ENCODE measurements at regions not wholly inside any gene's neighbourhood (a gene's known extent, or its start where the extent isn't known, plus 50 kb on each side); places are given as distances from the start of the nearest gene placed in this dataset.

DNA sequence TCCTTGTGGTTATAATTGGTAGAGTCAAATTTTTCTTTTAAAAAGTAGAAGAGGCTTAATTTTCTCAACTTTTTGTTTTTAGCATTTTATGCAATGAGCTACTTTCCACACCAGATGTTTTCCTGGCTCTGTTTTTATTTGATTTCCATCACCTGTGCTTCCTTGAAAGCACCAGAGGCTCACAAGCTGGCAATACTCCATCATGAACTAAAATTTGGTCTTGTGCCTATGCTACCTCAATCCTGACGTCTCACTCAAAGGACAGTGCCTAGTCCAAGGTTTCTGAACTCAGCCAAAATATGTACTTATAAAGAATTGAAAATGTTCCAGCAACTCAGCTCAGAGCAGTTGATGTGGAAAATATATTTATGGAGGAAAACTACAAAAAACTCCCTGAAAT lies 914.0 kb upstream of the PRKX start:
- TF ChIP-seq MYC (IDR thresholded peaks at IDR 0.05; ENCODE audit: insufficient read depth, insufficient read length, insufficient replicate concordance, low read length, severe bottlenecking) (no peak), ZNF24 (IDR thresholded peaks at IDR 0.05) (no peak), WRNIP1 (IDR thresholded peaks at IDR 0.05; ENCODE audit: borderline replicate concordance, low read depth, low read length) (no peak), ZBTB33 (IDR thresholded peaks at IDR 0.05) (no peak), POLR2A (IDR thresholded peaks at IDR 0.05; ENCODE audit: low read depth, low read length) (no peak), CREM (IDR thresholded peaks at IDR 0.05; ENCODE audit: low read depth) (no peak)
- SMC1A ChIA-PET (ENCODE audit: uncharacterized antibody, unreplicated experiment): no interaction called here
- RAD21 ChIA-PET (ENCODE audit: unreplicated experiment): no interaction called here
- Histone ChIP-seq H3K27ac (ENCODE audit: control insufficient read depth, insufficient read depth) (no peak overlapping the region), H3K9me3 (replicated peaks; ENCODE audit: control insufficient read depth, insufficient read depth, low read length) (no peaks in the 10 kb centered on the region), H3K4me2 (ENCODE audit: control insufficient read depth, insufficient read depth) (no peak overlapping the region), H2AFZ (ENCODE audit: control insufficient read depth, low read depth, low read length) (no peak overlapping the region), H3K4me1 (ENCODE audit: control insufficient read depth, insufficient read depth, low read length) (no peaks in the 10 kb centered on the region), H4K20me1 (ENCODE audit: control insufficient read depth, insufficient read depth) (no peaks in the 10 kb centered on the region), H3K4me3 (no peak overlapping the region), H3K36me3 (ENCODE audit: control insufficient read depth in 2 of 2, insufficient read depth in 2 of 2, low read length in 1 of 2) (no peaks in the 10 kb centered on the region), H3K79me2 (ENCODE audit: control insufficient read depth, insufficient read depth, low read length) (no peaks in the 10 kb centered on the region), H3K27me3 (replicated peaks in 1 of 2; ENCODE audit: control insufficient read depth in 2 of 2, insufficient read depth in 2 of 2, low read length in 1 of 2) (no peaks in the 10 kb centered on the region), H3K9ac (ENCODE audit: control insufficient read depth, insufficient read depth, low read length) (no peak overlapping the region)
- intact Hi-C loops (cut with micrococcal nuclease; ENCODE audit: unreplicated experiment) (no loop called here), in situ Hi-C loops (cut with MboI) (no loop called here)
- BruUV-seq (replicated peaks): no TSS peak
- POLR2A ChIA-PET: no interaction called here
- CTCF ChIA-PET: interaction anchor here (0.5 kb wide), 1 partner anchor 151 kb away, joined by 3 read pairs; no protein-coding TSS in a partner anchor
- ATAC-seq (no peak), FAIRE-seq (no peak), DNase-seq (ENCODE audit: low read depth, low spot score) (no peak)
- 4% methylated on average over 1 of the region's 1 CpG for WGBS (ENCODE audit: insufficient coverage, insufficient replicate concordance, low lambda C conversion rate, missing lambda C conversion rate)

DNA sequence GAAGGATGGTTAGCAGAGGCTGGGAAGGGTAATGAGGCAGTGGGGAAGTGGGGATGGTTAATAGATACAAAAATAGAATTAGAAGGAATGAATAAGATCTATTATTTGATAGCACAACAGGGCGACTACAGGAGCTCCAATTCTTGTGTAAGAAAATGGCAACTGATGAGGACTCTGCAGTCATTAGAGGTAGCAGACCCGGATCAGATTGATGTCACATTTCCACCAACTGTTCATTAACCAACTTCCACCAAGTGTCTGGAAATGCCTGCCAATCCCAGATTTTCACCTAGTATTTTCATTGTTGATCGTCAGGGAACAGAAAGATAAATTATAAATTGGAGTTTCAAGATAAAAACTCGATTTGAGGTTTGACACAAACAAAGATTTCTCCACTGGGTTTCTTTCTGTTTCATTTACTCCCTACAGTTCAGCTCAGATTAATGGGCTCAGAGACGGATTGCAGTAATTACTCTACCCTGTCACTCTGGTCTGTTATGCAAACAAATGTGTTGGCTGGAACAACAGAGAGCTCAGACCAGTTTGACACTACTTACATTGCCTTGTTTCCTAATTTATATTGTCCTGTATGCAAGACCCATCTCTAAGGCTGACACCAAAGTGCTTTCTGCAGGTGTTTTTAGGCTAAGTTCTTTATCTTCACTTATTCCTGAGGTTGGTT lies 909.2 kb upstream of the PRKX start:
- no peak for FAIRE-seq
- TF ChIP-seq HSF1 (IDR thresholded peaks at IDR 0.05; ENCODE audit: low read depth, low read length) (no peak), ZBTB33 (IDR thresholded peaks at IDR 0.05) (no peak), DPF2 (IDR thresholded peaks at IDR 0.05) (no peak), SUZ12 (IDR thresholded peaks at IDR 0.05; ENCODE audit: unreplicated experiment) (no peak), SRF (IDR thresholded peaks at IDR 0.05; ENCODE audit: low read depth in 2 of 2, low read length in 2 of 2) (no peak), NR2C1 (IDR thresholded peaks at IDR 0.05) (no peak), WRNIP1 (IDR thresholded peaks at IDR 0.05; ENCODE audit: borderline replicate concordance, low read depth, low read length) (no peak)

More for the DNA sequence above, 909.2 kb upstream of the PRKX start:
- ChIA-PET SMC1A (ENCODE audit: uncharacterized antibody, unreplicated experiment) (no interaction called here), POLR2A (no interaction called here), RAD21 (ENCODE audit: unreplicated experiment) (no interaction called here), CTCF (no interaction called here)
- BruUV-seq (replicated peaks): no TSS peak
- in situ Hi-C loops (cut with MboI): no loop called here
- intact Hi-C loops (cut with micrococcal nuclease; ENCODE audit: unreplicated experiment): no loop called here
- Histone ChIP-seq H2AFZ (ENCODE audit: control insufficient read depth, low read depth, low read length) (no peak overlapping the region), H3K9me3 (replicated peaks; ENCODE audit: control insufficient read depth, insufficient read depth, low read length) (no peaks in the 10 kb centered on the region), H3K36me3 (ENCODE audit: control insufficient read depth in 2 of 2, insufficient read depth in 2 of 2, low read length in 1 of 2) (no peaks in the 10 kb centered on the region), H3K27me3 (replicated peaks in 1 of 2; ENCODE audit: control insufficient read depth in 2 of 2, insufficient read depth in 2 of 2, low read length in 1 of 2) (no peaks in the 10 kb centered on the region), H3K4me3 (no peak overlapping the region), H3K27ac (ENCODE audit: control insufficient read depth, insufficient read depth) (no peak overlapping the region), H3K9ac (ENCODE audit: control insufficient read depth, insufficient read depth, low read length) (no peak overlapping the region), H3K4me1 (ENCODE audit: control insufficient read depth, insufficient read depth, low read length) (no peaks in the 10 kb centered on the region), H3K4me2 (ENCODE audit: control insufficient read depth, insufficient read depth) (no peak overlapping the region), H4K20me1 (ENCODE audit: control insufficient read depth, insufficient read depth) (no peaks in the 10 kb centered on the region), H3K79me2 (ENCODE audit: control insufficient read depth, insufficient read depth, low read length) (no peaks in the 10 kb centered on the region)
- WGBS (ENCODE audit: insufficient coverage, insufficient replicate concordance, low lambda C conversion rate, missing lambda C conversion rate): 0% methylated on average over 5 of the region's 5 CpGs
- ATAC-seq (no peak), DNase-seq (ENCODE audit: low read depth, low spot score) (no peak)

Data from GM12878 (cell line).